Fibroblast of peridontal ligament (primary cell): ENCODE measurements at regions not wholly inside any gene's neighbourhood (a gene's known extent, or its start where the extent isn't known, plus 50 kb on each side); places are given as distances from the start of the nearest gene placed in this dataset.

Experiments used
- DNase-seq: peaks from one replicate; pipeline ENCODE4 v3.0.0-alpha.2; 2010; ENCODE audit errors: extremely low read depth

- DNase-seq = no peak
Observed at GRCh38 chr17:12376276-12376675, 289.4 kb upstream of the MYOCD start.

- DNase-seq = peak; percentile 8
Observed at GRCh38 chr17:12386225-12386624, 279.5 kb upstream of the MYOCD start.

GRCh38 chr17:12388226-12388625 is 277.5 kb upstream of the MYOCD start:
- DNase-seq = peak; percentile 14

- no peak for DNase-seq
Observed at GRCh38 chr17:12389421-12389820, 276.3 kb upstream of the MYOCD start.

DNA sequence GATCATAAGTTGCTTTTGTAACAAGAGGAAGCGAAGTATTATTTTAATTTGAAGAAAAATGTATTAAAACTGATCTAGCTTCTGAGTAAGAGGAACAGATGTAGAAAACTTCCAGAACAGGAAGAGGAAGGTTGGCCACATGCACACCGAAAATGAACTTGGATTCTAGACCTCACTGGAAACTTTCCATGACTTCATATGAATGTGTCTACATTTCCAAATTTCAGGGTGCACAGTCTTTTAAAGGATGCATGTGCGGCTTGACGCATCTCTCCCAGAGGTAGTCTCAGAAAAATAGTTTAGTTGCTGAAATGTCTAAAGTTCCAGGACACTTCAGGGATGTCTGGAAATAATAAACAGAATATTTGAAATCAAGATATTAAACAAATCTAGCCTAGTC is 275.1 kb upstream of the MYOCD start:
- DNase-seq = no peak

GRCh38 chr17:12391468-12391867 is 274.2 kb upstream of the MYOCD start:
- no peak for DNase-seq

- no peak for DNase-seq
Observed at GRCh38 chr17:12395733-12396354, 269.8 kb upstream of the MYOCD start.

DNA sequence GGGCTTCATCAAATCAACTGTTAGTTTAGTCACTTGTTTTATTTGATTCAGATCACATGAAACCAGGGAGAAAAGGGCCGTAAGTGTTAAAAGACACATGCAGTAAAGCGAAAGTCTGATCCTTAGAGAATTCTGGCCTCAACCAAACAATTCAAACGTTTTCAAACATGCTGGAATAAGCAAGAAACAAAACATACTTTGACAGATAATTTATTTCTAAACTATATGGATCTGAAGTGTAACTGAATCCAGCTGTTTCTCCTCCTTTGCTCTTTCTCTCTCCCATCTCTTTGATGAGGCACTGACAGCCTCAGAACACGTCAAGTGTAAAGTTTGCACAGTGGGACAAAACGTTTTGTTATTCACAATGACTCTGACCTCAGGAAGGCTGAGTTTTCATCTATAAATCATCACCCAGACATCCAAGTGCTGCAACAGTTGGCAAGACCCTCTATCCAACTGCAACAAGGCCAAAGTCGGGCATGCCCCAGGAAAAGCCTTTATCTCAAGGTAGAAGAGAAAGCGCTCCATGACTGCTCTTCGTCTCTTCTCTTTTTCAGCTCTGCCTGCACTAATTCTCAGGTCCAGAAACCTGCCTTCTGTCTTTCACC is 267.1 kb upstream of the MYOCD start:
- no peak for DNase-seq

GRCh38 chr17:12402963-12403622 is 262.6 kb upstream of the MYOCD start:
- DNase-seq = peak; percentile 41

GRCh38 chr17:12403881-12404398 is 261.8 kb upstream of the MYOCD start:
- no peak for DNase-seq

DNA sequence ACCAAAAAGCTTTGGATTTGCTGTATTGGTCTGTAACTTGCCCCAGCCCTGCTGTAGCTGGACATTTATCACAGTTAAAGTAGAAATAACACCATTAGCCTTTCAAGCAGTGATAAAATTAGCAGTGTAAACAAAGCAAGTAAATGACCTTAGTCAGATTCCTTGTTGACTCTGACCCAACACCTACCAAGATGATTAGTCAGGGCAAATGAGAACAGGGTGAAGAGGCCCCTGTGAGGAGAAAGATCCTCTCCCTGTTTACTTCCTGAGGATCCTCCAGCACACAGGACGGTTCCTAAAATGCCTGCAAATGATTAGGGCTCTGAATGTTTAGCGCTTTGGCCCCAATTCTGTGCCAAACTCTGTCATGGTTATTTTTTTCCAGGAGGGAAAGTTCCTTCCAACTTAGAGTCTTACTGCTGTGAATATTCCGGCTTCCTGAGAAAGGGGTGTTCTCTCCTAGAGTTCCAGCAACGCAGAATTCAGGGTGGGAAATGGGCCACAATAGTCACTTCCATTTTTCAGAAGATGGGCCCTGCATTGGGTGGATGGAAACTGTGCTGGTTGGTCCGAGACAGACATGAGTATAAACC is 259.0 kb upstream of the MYOCD start:
- peak; percentile 4 for DNase-seq

GRCh38 chr17:12407495-12408252 is 258.0 kb upstream of the MYOCD start:
- DNase-seq = no peak

- no peak for DNase-seq
Observed at GRCh38 chr17:12409082-12409481, 256.6 kb upstream of the MYOCD start.

DNA sequence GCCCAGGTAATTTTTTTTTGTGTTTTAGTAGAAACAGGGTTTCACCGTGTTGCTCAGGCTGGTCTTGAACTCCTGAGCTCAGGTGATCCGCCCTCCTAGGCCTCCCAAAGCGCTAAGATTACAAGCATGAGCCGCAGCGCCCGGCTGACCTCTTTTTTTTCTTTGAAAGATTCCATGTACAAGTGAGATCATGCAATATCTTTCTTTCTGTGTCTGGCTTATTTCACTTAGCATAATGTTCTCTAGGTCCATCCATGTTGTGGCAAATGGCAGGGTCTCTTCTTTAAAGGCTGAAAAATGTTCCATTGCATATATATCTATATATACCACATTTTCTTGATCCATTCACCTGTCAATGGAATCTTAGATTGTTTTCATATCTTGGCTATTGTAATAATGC is 255.0 kb upstream of the MYOCD start:
- no peak for DNase-seq

DNA sequence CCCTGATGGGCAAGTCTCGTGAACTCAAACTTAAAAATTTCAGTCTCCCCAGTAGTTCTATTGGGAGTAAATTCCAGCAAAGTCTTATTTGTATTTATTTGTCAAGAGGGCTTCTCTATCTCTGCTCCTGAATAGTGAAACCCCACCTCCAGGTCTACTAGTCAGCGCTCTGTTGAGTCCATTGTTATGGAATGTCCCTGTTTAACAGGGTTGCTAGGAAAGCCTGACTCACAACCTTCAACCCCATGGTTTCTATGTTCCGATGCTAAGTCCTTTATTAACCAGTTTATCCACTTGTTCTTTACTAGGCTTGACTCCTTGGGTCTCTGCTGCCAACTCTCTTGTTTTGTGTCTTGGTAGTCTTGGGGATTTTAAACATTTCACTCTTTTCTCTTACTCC is 250.7 kb upstream of the MYOCD start:
- DNase-seq = no peak

GRCh38 chr17:12421077-12421476 is 244.6 kb upstream of the MYOCD start:
- DNase-seq = no peak

- no peak for DNase-seq
Observed at GRCh38 chr17:12421646-12422306, 243.9 kb upstream of the MYOCD start.

- no peak for DNase-seq
Observed at GRCh38 chr17:12422651-12423050, 243.0 kb upstream of the MYOCD start.

GRCh38 chr17:12423337-12423736 is 242.4 kb upstream of the MYOCD start:
- no peak for DNase-seq

- no peak for DNase-seq
Observed at GRCh38 chr17:12429116-12429515, 236.6 kb upstream of the MYOCD start.

DNA sequence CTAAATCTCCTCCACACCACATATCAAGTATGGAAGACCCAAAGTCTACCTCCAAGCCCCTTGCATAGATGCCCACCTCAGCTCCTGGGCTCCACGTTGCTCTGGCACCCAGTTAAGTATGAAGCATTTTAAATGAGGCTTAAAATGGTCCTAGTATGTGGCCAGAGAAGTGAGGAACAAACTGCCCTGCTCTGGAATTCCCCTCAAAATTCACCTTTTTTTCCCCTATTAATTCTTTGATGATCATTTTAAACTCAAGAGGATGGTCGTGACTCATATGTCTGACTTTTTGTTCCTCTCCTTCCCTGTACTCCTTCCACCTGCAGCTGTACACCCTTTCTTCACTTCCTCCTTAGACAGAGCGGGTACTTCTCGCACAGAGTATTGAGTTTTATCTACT is 234.5 kb upstream of the MYOCD start:
- no peak for DNase-seq
